Caco-2 (cell line): ENCODE measurements at regions not wholly inside any gene's neighbourhood (a gene's known extent, or its start where the extent isn't known, plus 50 kb on each side); places are given as distances from the start of the nearest gene placed in this dataset.

Experiments
- BruUV-seq: library from RNA; stranded (reverse); fragments of 400-500 nt; replicated peaks from 2 replicates; lab custom pipeline; 2021; lab: Mats Ljungman, UMichigan
- CTCF ChIA-PET: fragments of 300-600 bp; sonication (Branson Sonifier 250); formaldehyde crosslinking; loops from one replicate; lab custom pipeline; 2022; ENCODE audit warnings: antibody characterized with exemption; lab: Charles Lee
- POLR2A ChIA-PET: fragments of 300-600 bp; sonication (Branson Sonifier 250); formaldehyde crosslinking; loops from one replicate; lab custom pipeline; 2022; ENCODE audit warnings: antibody characterized with exemption; lab: Charles Lee
- DNase-seq, 2 experiments: peaks; one replicate each; pipeline versions ENCODE4 v3.0.0 to v3.0.0-alpha.2; 2020 to 2022
- H3K27me3 ChIP-seq: replicated peaks from 2 replicates; pipeline ENCODE4 v1.6.0; 2011; ENCODE audit warnings: low read length; ENCODE audit not compliant: control insufficient read depth, insufficient read depth
- H3K36me3 ChIP-seq: 2 replicates; pipeline ENCODE4 v1.5.1; 2011; ENCODE audit warnings: low read length; ENCODE audit not compliant: control insufficient read depth, insufficient read depth
- H3K4me1 ChIP-seq: fragments of 250-450 bp; sonication (Bioruptor Pico); 2 replicates; pipeline ENCODE4 v1.5.1; 2020; ENCODE audit warnings: mild to moderate bottlenecking
- H3K4me3 ChIP-seq: 2 replicates; pipeline ENCODE4 v1.5.1; 2011; ENCODE audit warnings: low read depth, mild to moderate bottlenecking, control low read depth, low read length
- H3K9me3 ChIP-seq: fragments of 250-450 bp; sonication (Bioruptor Pico); 2 replicates; pipeline ENCODE4 v1.5.1; 2020; ENCODE audit warnings: mild to moderate bottlenecking, moderate library complexity
- H3K27ac Mint-ChIP-seq: one replicate; pipeline ENCODE4 v1.8.0; 2022; ENCODE audit warnings: mixed read lengths; ENCODE audit not compliant: unreplicated experiment
- H3K27me3 Mint-ChIP-seq: one replicate; pipeline ENCODE4 v1.8.0; 2022; ENCODE audit warnings: mixed read lengths; ENCODE audit not compliant: insufficient read depth, unreplicated experiment
- H3K36me3 Mint-ChIP-seq: one replicate; pipeline ENCODE4 v1.8.0; 2022; ENCODE audit warnings: mild to moderate bottlenecking, mixed read lengths; ENCODE audit not compliant: insufficient read depth, unreplicated experiment
- H3K4me1 Mint-ChIP-seq: one replicate; pipeline ENCODE4 v1.8.0; 2022; ENCODE audit warnings: low read depth, mixed read lengths; ENCODE audit not compliant: unreplicated experiment
- H3K4me3 Mint-ChIP-seq: one replicate; pipeline ENCODE4 v1.8.0; 2022; ENCODE audit warnings: mild to moderate bottlenecking, moderate library complexity, mixed read lengths; ENCODE audit not compliant: unreplicated experiment
- H3K9me3 Mint-ChIP-seq: one replicate; pipeline ENCODE4 v1.8.0; 2022; ENCODE audit warnings: mixed read lengths; ENCODE audit not compliant: unreplicated experiment
- CTCF ChIP-seq, 2 experiments: fragments of 200-600 bp in 1 of 2; IDR thresholded peaks; 1 replicate in 1 of 2; 2 replicates in 1 of 2; pipeline versions ENCODE4 v1.5.1 to v1.8.0; 2011 to 2022; ENCODE audit warnings: antibody characterized with exemption in 1 of 2, control low read depth in 1 of 2, inconsistent platforms in 1 of 2, low read depth in 1 of 2, low read length in 1 of 2, mild to moderate bottlenecking in 1 of 2, moderate library complexity in 1 of 2; ENCODE audit not compliant: insufficient read depth in 1 of 2, severe bottlenecking in 1 of 2, unreplicated experiment in 1 of 2
- intact Hi-C: fragments of 100-400 bp; cut with micrococcal nuclease; formaldehyde crosslinking; loops from one replicate; pipeline ENCODE4 v1.10.0; 2022; ENCODE audit not compliant: unreplicated experiment

GRCh38 chr2:71872466-71873051, 275.1 kb downstream of the CYP26B1 start:
- Histone ChIP-seq H3K9me3 (no peaks in the 10 kb centered on the region), H3K4me3 (no peak overlapping the region), H3K27me3 (no peaks in the 10 kb centered on the region), H3K36me3 (no peaks in the 10 kb centered on the region), H3K4me1 (no peaks in the 10 kb centered on the region)
- ChIA-PET POLR2A (interaction anchor here (0.6 kb wide), 1 partner anchor 298 kb away, joined by 3 read pairs; no protein-coding TSS in a partner anchor), CTCF (interaction anchor here (0.5 kb wide), 1 partner anchor 26 kb away, joined by 3 read pairs; no protein-coding TSS in a partner anchor)
- H3K9me3 Mint-ChIP-seq: no peaks in the 10 kb centered on the region
- peaks cover 29% of the 10 kb centered on the region for H3K27me3 Mint-ChIP-seq
- peaks cover 5% of the 10 kb centered on the region for H3K36me3 Mint-ChIP-seq
- no TSS peak for BruUV-seq
- TF ChIP-seq CTCF (IDR thresholded peaks at IDR 0.05; ENCODE audit: insufficient read depth in 1 of 2, low read depth in 1 of 2, low read length in 1 of 2, severe bottlenecking in 1 of 2, unreplicated experiment in 1 of 2): no peak
- intact Hi-C loops: loop anchor here (5.0 kb wide), 1 partner anchor 280 kb away; no protein-coding TSS in a partner anchor
- no peak overlapping the region for H3K4me3 Mint-ChIP-seq
- H3K4me1 Mint-ChIP-seq: no peaks in the 10 kb centered on the region
- no peak for DNase-seq
- no peak overlapping the region for H3K27ac Mint-ChIP-seq

GRCh38 chr2:71865391-71865965, 282.2 kb downstream of the CYP26B1 start:
- ChIA-PET POLR2A (no interaction called here), CTCF (no interaction called here)
- Mint-ChIP-seq H3K9me3 (no peaks in the 10 kb centered on the region), H3K4me1 (no peaks in the 10 kb centered on the region), H3K36me3 (no peaks in the 10 kb centered on the region), H3K27me3 (peaks cover 28% of the 10 kb centered on the region), H3K27ac (no peak overlapping the region), H3K4me3 (no peak overlapping the region)
- intact Hi-C loops: no loop called here
- Histone ChIP-seq H3K4me3 (no peak overlapping the region), H3K36me3 (no peaks in the 10 kb centered on the region), H3K9me3 (no peaks in the 10 kb centered on the region), H3K4me1 (no peaks in the 10 kb centered on the region), H3K27me3 (peaks cover 3% of the 10 kb centered on the region)
- DNase-seq: no peak
- no peak for TF ChIP-seq CTCF (IDR thresholded peaks at IDR 0.05; ENCODE audit: insufficient read depth in 1 of 2, low read depth in 1 of 2, low read length in 1 of 2, severe bottlenecking in 1 of 2, unreplicated experiment in 1 of 2)
- BruUV-seq: no TSS peak

GRCh38 chr2:71864085-71864484, 283.6 kb downstream of the CYP26B1 start:
- no peaks in the 10 kb centered on the region for H3K4me1 Mint-ChIP-seq
- ChIA-PET POLR2A (no interaction called here), CTCF (no interaction called here)
- H3K9me3 ChIP-seq: no peaks in the 10 kb centered on the region
- no peaks in the 10 kb centered on the region for H3K36me3 ChIP-seq
- H3K9me3 Mint-ChIP-seq: no peaks in the 10 kb centered on the region
- H3K36me3 Mint-ChIP-seq: no peaks in the 10 kb centered on the region
- intact Hi-C loops: no loop called here
- no TSS peak for BruUV-seq
- H3K27me3 Mint-ChIP-seq: peaks cover 23% of the 10 kb centered on the region
- H3K4me1 ChIP-seq: no peaks in the 10 kb centered on the region
- DNase-seq: no peak
- no peak overlapping the region for H3K4me3 Mint-ChIP-seq
- no peak for TF ChIP-seq CTCF (IDR thresholded peaks at IDR 0.05; ENCODE audit: insufficient read depth in 1 of 2, low read depth in 1 of 2, low read length in 1 of 2, severe bottlenecking in 1 of 2, unreplicated experiment in 1 of 2)
- H3K27me3 ChIP-seq: peaks cover 3% of the 10 kb centered on the region
- H3K27ac Mint-ChIP-seq: no peak overlapping the region
- no peak overlapping the region for H3K4me3 ChIP-seq
